SK-N-SH (cell line): ENCODE measurements at regions not wholly inside any gene's neighbourhood (a gene's known extent, or its start where the extent isn't known, plus 50 kb on each side); places are given as distances from the start of the nearest gene placed in this dataset.

Source experiments
- FOSL2 ChIP-seq: IDR thresholded peaks from 2 replicates; pipeline ENCODE4 v1.4.0; 2012; ENCODE audit warnings: low read depth, mild to moderate bottlenecking, moderate library complexity, borderline replicate concordance
- RFX5 ChIP-seq: IDR thresholded peaks from 2 replicates; pipeline ENCODE4 v1.6.1; 2012; ENCODE audit warnings: mild to moderate bottlenecking, improper control_type of control experiment, low read length

GRCh38 chr2:30372826-30373225 is 74.2 kb upstream of the LCLAT1 start:
- TF ChIP-seq FOSL2 = no peak
- no peak for TF ChIP-seq RFX5
